Esophagus squamous epithelium (tissue), 5 donors: ENCODE measurements at regions not wholly inside any gene's neighbourhood (a gene's known extent, or its start where the extent isn't known, plus 50 kb on each side); places are given as distances from the start of the nearest gene placed in this dataset.
A peak's percentile ranks its signal among the peaks of the same experiment; 100 is the strongest.

Source experiments
- DNase-seq: peaks from one replicate; lab custom pipeline; 2025; lab: John Stamatoyannopoulos, UW
- H3K27ac ChIP-seq, 4 donors: fragments of 200-600 bp; sonication (generic); one replicate each; pipeline ENCODE4 v1.5.1; 2016 to 2019; ENCODE audit warnings: mild to moderate bottlenecking in 1 of 4
- H3K27me3 ChIP-seq, 4 donors: fragments of 200-600 bp; sonication (generic); 1 replicate in 3 of 4; 2 replicates in 1 of 4; pipeline versions ENCODE4 v1.5.1 to v1.6.0; 2017 to 2021; ENCODE audit warnings: antibody characterized with exemption in 1 of 4
- H3K36me3 ChIP-seq, 3 donors: fragments of 200-600 bp; sonication (generic); one replicate each; pipeline ENCODE4 v1.5.1; 2016 to 2019
- H3K4me1 ChIP-seq, 3 donors: fragments of 200-600 bp; sonication (generic); one replicate each; pipeline ENCODE4 v1.5.1; 2017 to 2019
- H3K4me3 ChIP-seq, 4 donors: fragments of 200-600 bp; sonication (generic); 1 replicate in 3 of 4; 2 replicates in 1 of 4; pipeline ENCODE4 v1.5.1; 2016 to 2019; ENCODE audit warnings: mild to moderate bottlenecking in 2 of 4, moderate library complexity in 1 of 4
- H3K9me3 ChIP-seq, 3 donors: fragments of 200-600 bp; sonication (generic); one replicate each; pipeline ENCODE4 v1.5.1; 2016 to 2019
- POLR2A ChIP-seq, 4 donors: fragments of 450-650 bp; IDR thresholded peaks; one replicate each; pipeline ENCODE4 v1.6.1; 2017; ENCODE audit warnings: antibody characterized with exemption in 4 of 4, mild to moderate bottlenecking in 4 of 4, moderate library complexity in 3 of 4
- WGBS, 2 donors: methylation state at CpG; one replicate each; pipeline ENCODE4 v1.1.5; 2018; 5-methylcytosine and 5-hydroxymethylcytosine counted together
- intact Hi-C: fragments of 100-400 bp; cut with DNase I; formaldehyde crosslinking; loops from one replicate; pipeline ENCODE4 v1.15.0; 2022
- TF ChIP-seq, protein P1 (sequence below), 6 experiments: fragments of 450-650 bp in 4 of 6; fragments of 200-600 bp in 2 of 6; sonication (generic) in 2 of 6; IDR thresholded peaks; one replicate each; pipeline ENCODE4 v1.5.1; 2016 to 2019; ENCODE audit warnings: antibody characterized with exemption in 6 of 6, mild to moderate bottlenecking in 4 of 6, moderate library complexity in 4 of 6
- donor health status: DM: yes; HTN: yes; CAD: no.

- peak overlapping the region in 1 of 4 donors; percentile 3 for H3K27ac ChIP-seq
- H3K4me1 ChIP-seq = peaks cover 0 to 16% (median 3%) of the 10 kb centered on the region in 3 donors
- intact Hi-C loops = no loop called here
- no peak for TF ChIP-seq POLR2A (IDR thresholded peaks at IDR 0.05)
- TF ChIP-seq, protein P1, sequence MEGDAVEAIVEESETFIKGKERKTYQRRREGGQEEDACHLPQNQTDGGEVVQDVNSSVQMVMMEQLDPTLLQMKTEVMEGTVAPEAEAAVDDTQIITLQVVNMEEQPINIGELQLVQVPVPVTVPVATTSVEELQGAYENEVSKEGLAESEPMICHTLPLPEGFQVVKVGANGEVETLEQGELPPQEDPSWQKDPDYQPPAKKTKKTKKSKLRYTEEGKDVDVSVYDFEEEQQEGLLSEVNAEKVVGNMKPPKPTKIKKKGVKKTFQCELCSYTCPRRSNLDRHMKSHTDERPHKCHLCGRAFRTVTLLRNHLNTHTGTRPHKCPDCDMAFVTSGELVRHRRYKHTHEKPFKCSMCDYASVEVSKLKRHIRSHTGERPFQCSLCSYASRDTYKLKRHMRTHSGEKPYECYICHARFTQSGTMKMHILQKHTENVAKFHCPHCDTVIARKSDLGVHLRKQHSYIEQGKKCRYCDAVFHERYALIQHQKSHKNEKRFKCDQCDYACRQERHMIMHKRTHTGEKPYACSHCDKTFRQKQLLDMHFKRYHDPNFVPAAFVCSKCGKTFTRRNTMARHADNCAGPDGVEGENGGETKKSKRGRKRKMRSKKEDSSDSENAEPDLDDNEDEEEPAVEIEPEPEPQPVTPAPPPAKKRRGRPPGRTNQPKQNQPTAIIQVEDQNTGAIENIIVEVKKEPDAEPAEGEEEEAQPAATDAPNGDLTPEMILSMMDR (IDR thresholded peaks at IDR 0.05) = no peak
- H3K4me3 ChIP-seq = no peak overlapping the region
- H3K27me3 ChIP-seq = peaks cover 0 to 6% (median 0%) of the 10 kb centered on the region in 4 donors
- DNase-seq = no peak
- H3K9me3 ChIP-seq = no peaks in the 10 kb centered on the region
- WGBS, 2 donors = 70 to 85% methylated on average over 2 to 3 of the region's 3 CpGs
- H3K36me3 ChIP-seq = no peaks in the 10 kb centered on the region
These were observed 307.8 kb downstream of the NDUFA10 start for GRCh38 chr2:239717319-239717675.

DNA sequence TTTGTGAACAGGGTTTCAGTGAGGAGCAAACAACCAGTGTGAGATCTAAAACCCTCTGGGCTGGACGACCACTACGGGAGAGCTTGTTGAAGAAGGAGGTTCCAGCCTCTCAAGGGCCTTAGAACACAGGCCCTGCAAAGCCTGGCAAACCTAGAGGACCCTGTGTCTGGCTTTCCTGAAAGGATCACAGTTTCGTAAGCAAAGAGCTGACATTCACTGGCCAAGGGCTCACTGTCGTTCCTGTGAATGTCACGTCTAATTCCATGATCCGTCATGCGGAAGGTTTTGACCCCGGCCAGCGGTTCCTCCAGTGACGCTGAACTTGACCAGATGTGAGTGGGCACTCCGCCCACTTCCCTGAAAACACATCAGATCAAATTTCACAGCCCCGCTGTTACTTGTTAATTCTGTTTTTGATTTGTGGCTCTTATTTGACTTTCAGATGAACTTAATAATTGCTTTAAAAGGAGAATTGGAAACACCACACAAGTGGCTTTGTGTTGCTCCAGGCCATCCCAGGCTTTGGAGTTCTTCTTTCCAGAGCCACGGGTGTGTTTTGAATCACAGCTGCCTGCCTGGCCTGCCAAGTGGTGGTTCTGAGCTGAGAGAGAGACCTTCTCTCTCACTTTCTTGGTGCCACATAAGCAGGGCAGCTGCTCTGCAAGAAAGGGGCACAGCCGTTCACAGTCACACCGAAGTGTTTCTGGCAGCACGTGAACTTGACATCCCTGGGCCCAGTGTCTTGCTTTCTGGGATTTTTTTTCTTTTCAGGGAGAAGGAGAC is 308.4 kb downstream of the NDUFA10 start:
- intact Hi-C loops = no loop called here
- no peak for DNase-seq
- Histone ChIP-seq H3K27me3 (peaks cover 0 to 11% (median 0%) of the 10 kb centered on the region in 4 donors), H3K4me1 (peaks cover 0 to 16% (median 3%) of the 10 kb centered on the region in 3 donors), H3K4me3 (no peak overlapping the region), H3K36me3 (no peaks in the 10 kb centered on the region), H3K27ac (peak overlapping the region in 1 of 4 donors; percentile 3), H3K9me3 (no peaks in the 10 kb centered on the region)
- 43 to 61% methylated on average over 11 to 16 of the region's 16 CpGs for WGBS, 2 donors
- TF ChIP-seq POLR2A (IDR thresholded peaks at IDR 0.05) = no peak
- TF ChIP-seq, protein P1 (IDR thresholded peaks at IDR 0.05) = no peak

DNA sequence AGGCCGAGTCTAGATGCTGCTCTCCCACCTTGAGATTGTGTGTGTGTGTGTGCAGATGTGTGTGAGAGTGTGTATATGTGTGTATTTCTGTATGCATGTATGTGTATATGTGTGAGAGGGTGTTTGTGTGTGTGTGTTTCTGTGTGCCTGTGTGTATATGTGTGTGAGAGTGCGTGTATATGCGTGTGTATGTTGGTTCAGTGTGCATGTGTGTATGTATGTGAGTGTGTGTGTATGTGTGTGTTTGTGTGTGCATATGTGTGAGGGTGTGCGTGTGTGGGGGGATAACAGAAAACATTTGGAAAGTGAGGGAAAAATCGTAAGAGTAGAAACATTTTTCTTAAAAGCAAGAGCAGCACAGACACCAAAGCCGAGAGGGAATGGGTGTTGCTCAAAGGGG is 309.1 kb downstream of the NDUFA10 start:
- WGBS, 2 donors = 78 to 91% methylated on average over 5 of the region's 6 CpGs
- Histone ChIP-seq H3K4me1 (peaks cover 0 to 16% (median 3%) of the 10 kb centered on the region in 3 donors), H3K27ac (no peak overlapping the region), H3K4me3 (no peak overlapping the region), H3K36me3 (no peaks in the 10 kb centered on the region), H3K27me3 (peaks cover 0 to 15% (median 0%) of the 10 kb centered on the region in 4 donors), H3K9me3 (no peaks in the 10 kb centered on the region)
- intact Hi-C loops = no loop called here
- TF ChIP-seq, protein P1 (IDR thresholded peaks at IDR 0.05) = no peak
- no peak for TF ChIP-seq POLR2A (IDR thresholded peaks at IDR 0.05)
- no peak for DNase-seq

- DNase-seq = no peak
- TF ChIP-seq, protein P1 (IDR thresholded peaks at IDR 0.05) = no peak
- no peak for TF ChIP-seq POLR2A (IDR thresholded peaks at IDR 0.05)
- intact Hi-C loops = no loop called here
These were observed 309.5 kb downstream of the NDUFA10 start for GRCh38 chr2:239715606-239716005.

DNA sequence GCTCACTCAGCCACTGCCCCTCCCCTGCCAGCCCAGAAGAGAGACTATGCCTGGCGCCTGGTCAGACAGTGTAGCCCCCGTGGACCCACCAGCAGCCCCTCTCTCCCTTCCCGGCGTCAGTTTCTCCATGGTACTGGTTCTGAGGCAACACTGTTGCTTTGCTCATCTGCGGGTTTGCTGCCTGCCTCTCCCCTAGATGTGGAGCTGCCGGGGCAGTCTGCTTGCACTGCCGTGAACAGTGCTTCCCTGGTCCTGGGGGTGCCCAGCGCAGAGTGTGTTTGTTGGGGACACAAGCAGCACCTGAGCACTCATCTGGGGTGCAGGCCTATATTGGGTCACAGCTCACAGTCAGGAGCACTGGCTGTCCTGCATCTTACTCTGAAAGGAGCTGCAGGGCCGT is 309.9 kb downstream of the NDUFA10 start:
- Histone ChIP-seq H3K9me3 (no peaks in the 10 kb centered on the region), H3K27ac (no peak overlapping the region), H3K36me3 (no peaks in the 10 kb centered on the region), H3K27me3 (peaks cover 0 to 15% (median 0%) of the 10 kb centered on the region in 4 donors), H3K4me1 (peaks cover 0 to 16% (median 3%) of the 10 kb centered on the region in 3 donors), H3K4me3 (no peak overlapping the region)
- intact Hi-C loops = no loop called here
- no peak for DNase-seq
- 72 to 100% methylated on average over 3 to 4 of the region's 9 CpGs for WGBS, 2 donors
- TF ChIP-seq, protein P1 (IDR thresholded peaks at IDR 0.05) = no peak
- no peak for TF ChIP-seq POLR2A (IDR thresholded peaks at IDR 0.05)

More at GRCh38 chr2:239715606-239716005, 309.5 kb downstream of the NDUFA10 start:
- WGBS, 2 donors = 100% methylated on average over 10 of the region's 15 CpGs; no CpG with 5 or more reads in 1 of the 2 donors
- no peaks in the 10 kb centered on the region for H3K9me3 ChIP-seq
- H3K36me3 ChIP-seq = no peaks in the 10 kb centered on the region
- H3K27ac ChIP-seq = no peak overlapping the region
- H3K4me1 ChIP-seq = peaks cover 0 to 16% (median 3%) of the 10 kb centered on the region in 3 donors
- no peak overlapping the region for H3K4me3 ChIP-seq
- peaks cover 0 to 15% (median 0%) of the 10 kb centered on the region in 4 donors for H3K27me3 ChIP-seq
